Suppressor macrophage treated with lipopolysaccharide for 1 hour (primary cell): ENCODE measurements at regions not wholly inside any gene's neighbourhood (a gene's known extent, or its start where the extent isn't known, plus 50 kb on each side); places are given as distances from the start of the nearest gene placed in this dataset.

Experiments used
- DNase-seq, 3 donors: peaks; one replicate each; pipeline ENCODE4 v3.0.0-alpha.2; 2020 to 2022

- DNase-seq: peak in 1 of 3 donors; percentile 1
Measured at GRCh38 chr7:21099432-21099831, 312.7 kb upstream of the SP8 start.

- DNase-seq: no peak
Measured at GRCh38 chr7:21099955-21100354, 313.3 kb upstream of the SP8 start.

GRCh38 chr7:21101541-21101940, 314.9 kb upstream of the SP8 start:
- DNase-seq: no peak

GRCh38 chr7:21103426-21104123, 316.9 kb upstream of the SP8 start:
- DNase-seq: no peak

- DNase-seq: no peak
Measured at GRCh38 chr7:21104124-21104500, 317.4 kb upstream of the SP8 start.

GRCh38 chr7:21106296-21106732, 319.6 kb upstream of the SP8 start:
- no peak for DNase-seq

- DNase-seq: no peak
Measured at GRCh38 chr7:21107101-21107500, 320.4 kb upstream of the SP8 start.

GRCh38 chr7:21108182-21108581, 319.7 kb upstream of the SP4 start:
- DNase-seq: no peak

GRCh38 chr7:21113609-21114415, 314.1 kb upstream of the SP4 start:
- DNase-seq: no peak

GRCh38 chr7:21123586-21123985, 304.3 kb upstream of the SP4 start:
- no peak for DNase-seq

- no peak for DNase-seq
Measured at GRCh38 chr7:21125297-21125696, 302.6 kb upstream of the SP4 start.

GRCh38 chr7:21128062-21128817, 299.6 kb upstream of the SP4 start:
- no peak for DNase-seq

GRCh38 chr7:21131897-21132296, 296.0 kb upstream of the SP4 start:
- no peak for DNase-seq

GRCh38 chr7:21134631-21135030, 293.3 kb upstream of the SP4 start:
- DNase-seq: no peak

GRCh38 chr7:21135437-21135836, 292.4 kb upstream of the SP4 start:
- no peak for DNase-seq

- DNase-seq: no peak
Measured at GRCh38 chr7:21137640-21138039, 290.2 kb upstream of the SP4 start.

- no peak for DNase-seq
Measured at GRCh38 chr7:21140622-21141021, 287.3 kb upstream of the SP4 start.

GRCh38 chr7:21141476-21141875, 286.4 kb upstream of the SP4 start:
- DNase-seq: no peak

GRCh38 chr7:21142081-21142480, 285.8 kb upstream of the SP4 start:
- DNase-seq: no peak

GRCh38 chr7:21146642-21147423, 281.1 kb upstream of the SP4 start:
- no peak for DNase-seq

- DNase-seq: no peak
Measured at GRCh38 chr7:21149809-21150208, 278.1 kb upstream of the SP4 start.

- DNase-seq: no peak
Measured at GRCh38 chr7:21154614-21155013, 273.3 kb upstream of the SP4 start.

GRCh38 chr7:21159506-21159905, 268.4 kb upstream of the SP4 start:
- no peak for DNase-seq
